Stimulated activated CD4-positive, alpha-beta T cell treated with anti-CD3 and anti-CD28 coated beads, Interleukin-2, amount 100 ng/mL, for 48 hours (primary cell): ENCODE measurements at regions not wholly inside any gene's neighbourhood (a gene's known extent, or its start where the extent isn't known, plus 50 kb on each side); places are given as distances from the start of the nearest gene placed in this dataset.
"Not testable (repeated sequence)": the region's sequence is repeated elsewhere in the genome, so short reads cannot be mapped to it uniquely, and the experiment has no call there.

Source experiments
- DNase-seq, 2 donors: peaks; one replicate each; pipeline ENCODE4 v3.0.0-alpha.2; 2020

DNA sequence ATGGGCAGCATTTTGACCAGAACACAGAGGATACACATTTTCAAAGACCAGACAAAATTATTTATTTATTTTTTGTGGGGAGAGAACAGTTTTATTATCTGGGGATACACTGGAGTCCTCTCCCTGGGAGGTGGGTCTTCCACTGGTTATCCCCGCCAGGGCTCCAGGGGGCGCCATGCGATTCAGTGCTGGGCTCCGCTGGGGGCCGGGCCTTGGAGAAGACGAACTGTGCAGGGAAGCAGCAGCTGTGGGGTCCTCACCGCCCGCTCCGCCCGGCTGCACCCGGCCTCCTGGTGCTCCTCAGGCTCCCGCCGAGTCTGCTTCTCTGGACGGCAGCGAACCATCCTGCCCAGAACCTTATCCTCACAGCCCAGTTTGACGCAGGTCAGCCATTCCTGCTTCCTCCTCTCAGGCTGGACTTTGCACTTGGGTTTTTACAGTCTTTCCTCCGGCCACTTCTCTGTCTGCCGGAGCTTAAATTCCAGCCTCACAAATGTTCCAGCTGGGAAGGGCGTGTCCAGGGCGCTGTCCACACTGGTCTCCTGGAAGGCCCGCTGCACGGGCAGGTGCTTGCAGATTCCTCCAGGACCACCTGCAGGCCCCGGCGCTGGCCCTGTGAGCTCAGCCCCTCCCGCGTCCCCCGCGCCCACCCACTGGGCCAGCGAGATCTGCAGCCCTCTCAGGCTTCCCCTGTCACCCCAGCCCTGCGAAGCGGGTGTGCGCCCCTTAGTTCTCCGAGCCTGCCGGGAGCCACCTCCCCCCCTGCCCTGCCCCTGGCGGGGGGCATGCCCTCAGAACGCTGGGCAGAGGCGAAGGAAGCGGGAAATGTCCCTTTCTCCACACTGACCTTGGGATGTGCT lies 1830.0 kb upstream of the DEFB115 start:
- no peak for DNase-seq

DNA sequence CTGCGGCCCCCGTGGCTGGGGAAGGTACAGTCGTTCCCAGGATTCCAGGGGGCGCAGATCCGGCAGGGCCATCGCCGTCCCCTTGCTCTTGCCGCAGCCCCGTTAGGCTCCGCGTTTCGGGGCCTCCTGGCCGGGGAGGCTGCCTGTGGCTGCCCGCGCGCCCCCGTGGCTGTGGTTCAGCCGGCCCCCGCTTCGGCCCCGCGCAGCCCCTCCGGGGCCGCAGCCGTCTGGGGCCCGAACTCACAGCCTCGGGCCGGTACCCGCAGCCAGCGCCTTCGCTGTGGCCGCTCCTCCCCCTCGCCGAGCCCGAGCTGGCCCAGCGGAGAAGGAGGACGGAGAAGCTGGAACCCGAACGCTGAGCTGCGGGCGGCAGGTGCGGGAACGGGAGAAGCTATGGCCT lies 1826.9 kb upstream of the DEFB115 start:
- DNase-seq: no peak

DNA sequence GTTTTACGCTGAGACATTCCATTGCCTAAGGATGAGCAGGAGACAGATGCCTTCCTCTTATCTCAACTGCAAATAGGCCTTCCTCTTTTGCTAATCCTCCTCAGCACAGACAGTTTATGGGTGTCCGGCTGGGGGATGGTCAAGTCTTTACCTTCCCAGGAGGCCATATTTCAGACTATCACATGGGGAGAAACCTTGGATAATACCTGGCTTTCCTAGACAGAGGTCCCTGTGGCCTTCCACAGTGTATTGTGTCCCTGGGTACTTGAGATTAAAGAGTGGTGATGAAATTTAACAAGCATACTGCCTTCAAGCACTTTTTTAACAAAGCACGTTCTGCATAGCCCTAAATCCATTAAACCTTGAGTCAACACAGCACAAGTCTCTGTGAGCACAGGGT lies 1816.7 kb upstream of the DEFB115 start:
- not testable (repeated sequence) for DNase-seq

DNA sequence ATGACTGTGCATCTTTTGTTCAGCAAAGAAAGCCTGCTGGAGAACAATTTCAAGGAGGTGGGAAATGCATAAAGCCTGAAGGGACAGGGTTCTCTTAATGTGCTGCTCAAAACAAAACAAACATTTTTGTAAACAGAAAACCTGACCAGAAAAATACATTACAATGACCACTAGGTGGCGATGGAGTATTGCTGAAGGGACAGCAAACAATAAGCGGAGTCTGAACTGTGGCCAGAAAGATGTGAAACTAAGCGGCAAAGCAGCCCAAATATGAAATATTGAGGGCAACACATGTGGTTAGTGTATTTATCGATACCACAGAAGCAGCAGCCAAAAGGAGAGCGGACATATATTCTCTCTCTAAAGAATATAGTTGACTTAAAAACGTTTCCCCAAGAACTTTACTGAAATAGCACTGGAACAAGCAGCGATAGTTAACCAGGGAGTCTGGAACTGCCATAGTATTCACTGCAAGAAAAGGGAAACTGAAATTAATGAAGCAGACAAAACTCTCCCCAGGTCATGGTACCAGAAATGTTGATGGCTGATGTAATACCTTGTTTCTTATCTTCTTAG lies 1814.2 kb upstream of the DEFB115 start:
- DNase-seq: not testable (repeated sequence)

DNA sequence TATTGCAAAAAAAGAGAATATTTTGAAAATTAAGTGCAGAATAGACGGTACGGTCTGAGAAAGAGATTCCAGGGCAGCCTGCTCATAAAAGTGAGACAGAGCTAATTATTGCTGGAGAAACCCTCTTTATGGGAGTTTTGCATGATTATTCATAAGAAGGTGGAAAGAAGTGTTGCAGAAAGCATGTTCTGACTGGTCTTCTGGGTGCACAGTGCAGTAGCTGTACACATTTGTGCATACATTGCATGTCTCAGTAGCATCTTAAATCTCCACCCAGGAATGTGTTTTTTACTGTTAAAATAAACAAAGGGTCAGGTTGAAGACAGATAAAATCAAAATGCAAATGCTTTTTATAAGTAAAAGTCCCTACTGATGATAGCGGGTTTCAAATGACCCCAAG lies 1813.6 kb upstream of the DEFB115 start:
- no peak for DNase-seq

DNA sequence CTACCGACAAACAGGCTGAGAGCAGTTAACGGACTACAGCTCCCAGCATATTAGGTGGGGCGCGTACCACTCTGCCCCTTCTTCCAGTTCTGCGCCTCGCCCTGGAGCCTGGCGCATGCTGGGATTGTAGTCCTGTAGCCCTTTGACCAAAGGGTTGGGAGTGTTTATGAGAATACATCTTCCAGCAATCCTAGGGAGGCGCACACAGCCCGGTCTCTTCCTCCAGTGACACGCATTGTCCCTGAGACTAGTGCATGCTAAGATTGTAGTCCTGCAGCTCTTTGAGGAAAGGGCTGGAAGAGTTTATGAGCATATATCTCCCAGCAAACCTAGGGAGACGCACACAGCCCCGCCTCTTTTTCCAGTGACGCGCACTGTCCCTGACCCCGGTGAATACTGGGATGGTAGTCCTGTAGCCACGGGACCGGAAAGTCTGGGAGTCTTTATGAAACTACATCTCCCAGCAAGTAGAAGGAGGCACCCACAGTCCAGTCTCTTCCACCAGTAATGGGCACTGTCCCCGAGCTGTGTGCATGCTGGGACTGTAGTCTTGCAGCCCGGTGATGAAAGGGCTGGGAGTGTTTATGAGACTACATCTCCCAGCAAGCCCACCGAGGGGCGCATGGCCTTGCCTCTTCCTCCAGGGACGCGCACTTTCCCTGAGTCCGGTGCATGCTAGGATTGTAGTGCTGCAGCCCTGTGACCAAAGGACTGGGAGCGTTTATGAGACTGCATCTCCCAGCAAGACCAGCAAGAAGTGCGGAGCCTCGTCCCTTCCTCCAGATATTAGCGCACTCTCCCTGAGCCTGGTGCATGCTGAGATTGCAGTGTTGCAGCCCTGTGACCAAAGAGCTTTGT lies 1812.2 kb upstream of the DEFB115 start:
- DNase-seq: not testable (repeated sequence)

DNA sequence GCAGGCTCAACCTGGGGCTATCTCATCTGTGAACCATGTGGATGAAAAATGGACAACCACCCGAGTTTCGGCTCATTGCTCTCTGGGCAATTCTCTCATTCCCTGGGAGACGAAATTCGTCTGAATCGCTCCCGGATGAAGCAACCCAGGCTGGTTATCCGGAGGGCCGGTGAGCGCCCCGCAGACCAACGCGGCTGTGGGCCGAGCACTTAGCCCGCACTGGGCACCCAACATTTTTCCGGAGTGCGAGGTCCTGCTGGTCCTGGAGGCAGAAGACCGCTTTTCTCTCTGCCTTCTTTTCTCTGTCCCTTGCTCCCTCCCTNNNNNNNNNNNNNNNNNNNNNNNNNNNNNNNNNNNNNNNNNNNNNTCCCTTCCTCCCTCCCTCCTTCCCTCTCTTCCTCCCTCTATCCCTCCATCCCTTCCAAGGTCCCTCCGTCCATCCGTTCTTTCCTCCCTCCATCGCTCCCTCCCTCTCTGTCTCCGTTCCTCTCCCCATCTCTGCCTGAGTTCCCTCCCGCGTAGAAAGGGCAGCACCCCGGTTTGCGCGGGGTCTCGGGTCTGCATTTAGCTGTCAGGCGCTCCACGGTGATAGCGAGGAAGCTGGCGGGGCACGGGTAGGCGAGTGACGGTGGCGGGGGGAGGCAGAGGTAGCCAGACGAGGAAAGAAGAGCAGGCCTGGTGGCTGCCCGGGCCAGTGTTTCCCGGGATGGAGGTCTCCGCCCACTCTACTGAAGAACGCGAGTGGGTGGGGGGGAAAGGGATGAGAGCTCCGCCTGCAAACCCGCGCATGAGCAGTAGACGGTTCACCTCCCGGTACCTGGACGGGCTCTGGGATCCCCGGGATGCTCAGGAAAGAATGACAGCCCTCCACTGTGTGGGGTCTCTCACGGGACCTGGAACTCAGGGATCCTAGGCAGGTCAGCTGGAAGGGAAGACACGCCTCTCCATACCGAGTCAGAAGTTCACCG lies 1809.7 kb upstream of the DEFB115 start:
- not testable (repeated sequence) for DNase-seq

DNA sequence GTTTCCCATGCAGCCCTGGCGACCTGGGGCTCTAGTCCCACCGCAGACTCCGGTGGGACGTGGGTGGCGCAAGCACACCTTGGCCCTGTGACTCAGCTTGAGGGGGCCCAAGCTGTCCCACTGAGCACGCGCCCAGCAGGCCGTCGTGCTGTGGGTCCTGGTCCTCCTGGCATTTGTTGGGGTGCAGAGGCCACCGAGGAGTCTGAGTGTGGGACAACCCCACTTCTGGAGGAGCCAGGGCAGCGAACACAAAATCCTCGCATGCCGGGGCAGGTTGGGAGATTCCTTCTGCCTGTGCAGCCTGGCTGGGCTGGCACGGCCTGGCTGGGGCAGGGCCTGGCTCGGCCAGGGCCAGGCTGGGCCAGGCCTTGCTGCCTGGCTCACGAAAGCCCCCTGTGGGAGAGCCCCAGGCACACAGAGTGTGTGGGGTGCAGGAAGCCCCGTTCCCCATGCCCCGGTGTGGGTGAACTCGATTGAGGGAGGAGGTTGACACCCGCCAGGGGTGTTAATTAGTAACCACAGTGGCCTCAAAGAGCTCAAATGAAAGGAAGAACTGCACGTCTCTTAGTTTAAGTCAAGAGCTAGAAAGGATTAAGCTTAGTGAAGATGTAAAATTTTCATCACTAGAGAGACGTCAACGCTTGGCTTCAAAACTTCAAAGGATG lies 1808.5 kb upstream of the DEFB115 start:
- no peak for DNase-seq

DNA sequence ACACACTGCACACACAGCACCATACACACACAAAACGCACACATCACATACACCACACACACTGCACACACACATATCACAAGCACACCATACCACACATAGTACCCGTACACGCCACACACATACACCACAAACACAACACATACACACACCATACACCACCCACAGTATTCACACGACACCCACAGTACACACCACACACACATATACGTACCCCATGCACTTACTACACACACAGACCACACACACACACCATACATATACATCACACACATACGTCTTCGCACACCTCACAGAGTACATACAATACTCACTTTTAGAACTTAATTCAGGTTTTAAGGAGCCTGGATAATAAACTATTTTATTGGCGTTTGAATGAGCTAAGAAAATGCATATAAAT lies 1805.3 kb upstream of the DEFB115 start:
- DNase-seq: no peak

DNA sequence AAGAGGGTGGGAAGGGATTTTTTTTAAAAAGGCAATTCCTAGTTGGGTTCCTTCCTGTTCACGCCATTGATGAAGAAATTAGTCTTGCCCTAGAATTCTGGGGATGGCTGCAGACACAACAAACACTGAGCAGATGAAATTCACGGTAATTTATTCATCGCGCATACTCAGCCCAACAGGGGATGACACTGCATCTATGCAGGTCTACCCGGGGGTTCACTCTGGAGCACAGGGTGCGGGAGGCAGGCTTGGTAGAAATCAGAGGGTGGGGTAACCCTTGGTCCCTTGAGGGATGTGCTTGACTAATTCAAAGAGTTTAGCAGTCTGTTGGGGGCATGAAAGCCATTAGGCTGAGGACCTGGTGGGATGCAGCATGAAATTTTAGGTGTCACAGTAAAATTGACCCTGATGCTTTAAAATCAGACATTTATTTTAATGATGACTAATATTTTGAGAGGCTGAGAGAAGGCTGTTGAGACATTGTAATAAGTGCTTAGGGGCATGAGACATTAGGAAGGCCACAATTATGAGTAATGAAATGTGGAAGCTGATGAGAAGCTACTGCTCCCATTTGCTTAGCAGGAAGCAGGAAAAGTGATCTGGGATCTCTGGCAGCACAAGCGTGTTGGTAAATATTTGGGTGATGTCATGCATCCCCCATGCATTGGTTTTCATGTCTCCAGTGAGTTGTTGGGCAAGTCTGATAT lies 1800.3 kb upstream of the DEFB115 start:
- not testable (repeated sequence) for DNase-seq

DNA sequence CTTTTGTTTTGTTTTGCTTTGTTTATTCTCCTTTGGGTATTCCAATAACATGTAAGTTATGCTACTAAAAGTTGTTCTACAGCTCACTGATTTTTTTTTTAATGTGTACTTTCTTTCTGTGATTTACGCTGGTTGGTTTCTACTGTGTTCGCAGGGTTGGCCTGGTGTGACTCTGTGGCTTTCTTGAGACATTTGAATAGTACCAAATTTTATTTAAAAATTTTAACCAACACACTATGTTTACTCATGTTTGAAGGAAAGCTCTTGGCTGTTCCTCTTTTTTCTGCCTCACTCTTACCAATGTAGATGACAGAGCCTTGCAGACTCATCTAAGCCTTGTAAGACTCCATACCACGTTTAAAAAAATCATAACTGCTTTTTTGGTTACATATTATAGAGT lies 1784.9 kb upstream of the DEFB115 start:
- DNase-seq: no peak

DNA sequence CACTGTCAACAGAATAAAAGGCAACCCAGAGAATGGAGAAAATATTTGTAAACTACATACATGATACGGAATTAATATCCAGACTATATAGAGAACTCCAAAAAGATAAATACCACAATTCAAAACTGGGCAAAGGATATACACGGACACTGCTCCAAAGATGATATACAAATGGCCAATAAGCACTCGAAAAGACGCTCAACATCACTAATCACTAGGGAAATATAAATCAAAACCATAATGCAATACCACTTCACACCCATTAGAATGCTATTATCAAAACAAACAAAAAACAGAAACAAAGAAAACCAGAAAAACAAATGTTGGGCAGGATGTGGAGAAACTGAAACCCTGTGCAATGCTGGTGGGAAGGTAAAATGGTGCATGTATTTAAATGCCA lies 1764.6 kb upstream of the DEFB115 start:
- DNase-seq: not testable (repeated sequence)

DNA sequence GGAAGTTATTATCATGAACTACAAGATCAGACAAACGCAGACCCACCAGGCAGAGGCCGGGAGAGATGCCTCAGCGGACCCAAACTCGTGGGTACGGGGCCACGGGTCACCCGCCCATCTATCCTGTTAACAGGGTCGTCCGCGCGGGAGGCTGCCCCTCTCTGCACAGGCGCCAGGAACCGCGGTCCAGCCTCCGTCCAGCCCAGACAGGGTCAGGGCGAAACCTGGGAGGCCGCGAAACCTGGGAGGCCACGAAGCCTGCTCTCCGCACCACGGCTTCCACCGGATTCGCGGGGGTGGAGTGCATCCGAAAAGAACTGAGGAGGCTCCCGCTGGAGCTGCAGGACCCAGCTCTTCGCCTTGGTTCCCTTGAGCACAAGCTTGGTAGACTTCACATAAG lies 1760.7 kb upstream of the DEFB115 start:
- DNase-seq: not testable (repeated sequence)

DNA sequence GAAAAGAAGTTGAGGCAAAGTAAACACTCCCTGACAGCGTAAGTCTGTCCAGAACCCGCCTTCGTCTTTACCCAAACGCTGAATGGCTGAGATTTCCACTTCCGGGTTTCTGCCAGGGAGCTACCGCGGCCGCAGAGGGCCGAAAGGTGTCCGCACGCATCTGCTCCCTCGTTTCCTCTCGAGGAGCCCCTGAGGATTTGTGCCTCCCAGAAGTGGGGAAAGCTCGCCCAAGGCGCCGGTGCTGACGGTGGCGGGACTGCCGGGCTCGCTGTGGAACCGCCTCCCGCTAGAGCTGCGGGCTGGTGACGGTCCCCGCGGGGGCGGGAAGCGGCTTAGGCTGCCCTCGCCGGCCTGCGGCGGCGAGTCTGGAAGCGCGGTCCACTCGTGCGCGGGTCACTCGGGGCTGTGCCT lies 1760.2 kb upstream of the DEFB115 start:
- peak in 1 of 2 donors; percentile 4 for DNase-seq

DNA sequence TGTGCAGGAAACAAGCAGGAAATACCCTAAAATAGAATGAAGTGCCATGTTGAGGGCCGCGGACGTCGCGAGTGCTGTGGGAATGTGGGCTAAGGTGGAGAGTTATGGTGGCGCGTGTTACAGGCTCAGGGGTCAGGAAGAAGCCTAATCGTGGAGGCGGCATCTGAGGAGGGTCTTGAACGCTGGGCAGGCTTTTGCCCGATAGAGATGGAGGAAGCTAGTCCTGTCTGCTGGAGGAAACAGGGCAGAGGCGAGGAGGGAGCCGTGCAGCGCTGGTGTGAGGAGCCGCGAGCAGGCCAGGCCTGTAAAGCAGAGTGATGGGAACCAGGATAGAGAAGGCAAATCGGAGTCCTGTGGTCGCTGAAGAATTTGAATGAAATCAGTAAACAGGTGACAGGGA lies 1759.8 kb upstream of the DEFB115 start:
- not testable (repeated sequence) for DNase-seq

DNA sequence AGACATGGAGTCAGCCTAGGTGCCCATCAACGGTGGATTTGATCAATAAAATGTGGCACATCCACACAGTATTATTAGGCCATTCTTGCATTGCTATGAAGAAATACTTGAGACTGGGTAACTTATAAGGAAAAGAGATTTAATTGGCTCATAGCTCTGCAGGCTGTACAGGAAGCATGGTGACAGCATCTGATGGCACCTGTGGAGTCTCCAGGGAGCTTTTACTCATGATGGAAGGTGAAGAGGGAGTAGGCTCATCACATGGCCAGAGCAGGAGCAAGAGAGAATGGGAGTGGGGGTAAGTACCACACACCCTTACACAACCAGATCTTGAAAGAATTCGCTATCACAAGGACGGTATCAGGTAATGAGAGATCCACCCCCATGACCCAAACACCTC lies 1756.7 kb upstream of the DEFB115 start:
- DNase-seq: not testable (repeated sequence)

DNA sequence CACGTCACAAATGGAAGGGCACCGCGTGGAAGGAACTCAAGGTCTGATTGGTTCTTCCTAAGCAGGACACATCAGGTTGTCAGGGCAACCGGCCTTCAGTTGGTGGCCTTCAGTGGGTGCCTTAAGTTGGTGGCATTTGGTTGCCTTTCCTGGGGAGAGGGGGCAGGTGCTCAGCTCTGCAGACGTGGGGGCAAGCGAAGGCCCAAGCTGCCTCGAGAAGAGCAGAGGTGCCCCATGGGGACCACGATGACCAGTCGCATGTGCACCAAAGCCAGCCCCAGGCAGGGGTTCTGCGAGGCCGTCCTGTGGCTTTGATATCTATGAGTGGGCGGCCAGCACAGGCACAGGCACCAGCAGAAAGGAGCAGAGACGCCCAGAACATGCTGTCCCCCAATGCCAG lies 1742.8 kb upstream of the DEFB115 start:
- not testable (repeated sequence) for DNase-seq

DNA sequence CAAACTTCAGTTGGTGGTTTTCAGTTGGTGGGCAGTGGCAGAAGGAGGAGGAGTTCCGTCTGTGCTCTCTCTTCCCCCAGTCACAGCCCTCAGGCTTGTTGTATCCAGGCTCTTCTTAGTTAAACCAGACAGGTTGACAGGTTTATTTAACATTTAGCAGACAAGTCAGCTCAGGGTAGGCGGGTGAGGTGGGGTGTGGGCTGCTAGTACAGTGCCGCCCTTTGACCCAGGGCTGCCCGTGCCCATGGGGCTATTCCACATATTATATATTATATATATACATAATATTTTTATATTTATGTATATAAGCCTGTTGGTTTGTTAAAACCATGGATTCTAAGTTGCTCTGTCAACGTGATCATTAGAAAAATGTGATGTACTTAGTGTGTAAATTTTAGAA lies 1740.6 kb upstream of the DEFB115 start:
- not testable (repeated sequence) for DNase-seq

DNA sequence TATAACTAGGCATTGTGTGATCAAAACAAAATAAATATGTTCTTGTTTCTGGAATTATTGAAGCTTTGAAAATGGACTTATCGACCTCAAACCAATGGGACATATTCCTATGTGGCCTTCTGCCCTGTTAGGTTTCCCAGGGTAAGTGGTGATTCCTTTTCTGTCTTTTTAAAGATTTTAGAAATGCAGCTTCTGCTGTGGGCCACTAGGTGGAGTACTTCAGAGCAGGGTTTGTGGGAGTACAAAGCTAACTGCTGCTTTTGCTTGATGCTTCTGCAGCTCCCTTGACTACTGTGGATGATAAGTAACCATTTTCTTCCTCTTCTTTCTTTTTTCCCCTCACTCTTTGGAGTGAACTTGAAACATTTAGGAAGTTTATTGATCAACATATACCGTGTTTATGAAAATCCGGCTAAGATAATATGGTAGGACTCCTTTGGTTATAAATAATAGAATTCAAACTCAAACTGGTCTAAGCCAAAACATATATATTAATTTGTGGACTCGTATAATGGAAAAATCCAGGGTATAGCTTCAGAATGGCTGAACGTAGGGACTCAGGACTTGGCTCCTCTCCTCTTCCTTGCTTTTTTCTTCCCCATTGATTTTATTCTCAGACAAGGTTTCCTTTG lies 1737.7 kb upstream of the DEFB115 start:
- DNase-seq: not testable (repeated sequence)

DNA sequence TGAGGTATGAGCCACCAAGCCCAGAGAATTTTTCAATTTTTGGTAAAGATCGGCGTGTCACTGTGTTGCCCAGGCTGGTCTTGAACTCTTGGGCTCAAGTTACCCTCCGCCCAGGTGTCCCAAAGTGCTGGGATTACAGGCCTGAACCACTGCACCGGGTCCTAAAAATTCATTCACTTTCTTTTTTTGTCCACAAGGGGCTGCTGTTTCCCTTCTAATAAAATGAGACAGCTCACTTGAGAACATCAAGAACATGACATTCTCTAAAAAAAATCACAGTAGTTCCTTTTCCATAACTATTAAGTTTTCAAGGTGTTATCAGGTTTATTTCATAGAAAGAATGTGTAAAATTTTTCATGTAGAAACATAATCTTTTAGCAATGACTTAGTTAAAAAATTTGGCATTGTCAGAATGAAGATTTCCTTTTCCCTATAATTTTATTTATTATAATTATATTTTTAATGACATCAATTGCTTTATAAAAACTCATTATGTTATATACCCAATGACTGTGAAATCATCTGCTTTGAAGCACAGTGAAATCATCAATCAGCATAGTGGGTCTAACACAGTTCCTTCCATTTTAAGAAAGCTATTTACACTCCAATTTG lies 1723.8 kb upstream of the DEFB115 start:
- DNase-seq: not testable (repeated sequence)
